ENCODE measurements at regions not wholly inside any gene's neighbourhood (a gene's known extent, or its start where the extent isn't known, plus 50 kb on each side); places are given as distances from the start of the nearest gene placed in this dataset.

- FAIRE-seq (peak; percentile 88), DNase-seq (ENCODE audit: insufficient read length, low spot score) (peak; percentile 12)
- no peak for TF ChIP-seq POLR2A (IDR thresholded peaks at IDR 0.05; ENCODE audit: low read depth, low read length)
Measured at GRCh38 chr10:21078410-21079329, 181.6 kb upstream of the NEBL start.

DNA sequence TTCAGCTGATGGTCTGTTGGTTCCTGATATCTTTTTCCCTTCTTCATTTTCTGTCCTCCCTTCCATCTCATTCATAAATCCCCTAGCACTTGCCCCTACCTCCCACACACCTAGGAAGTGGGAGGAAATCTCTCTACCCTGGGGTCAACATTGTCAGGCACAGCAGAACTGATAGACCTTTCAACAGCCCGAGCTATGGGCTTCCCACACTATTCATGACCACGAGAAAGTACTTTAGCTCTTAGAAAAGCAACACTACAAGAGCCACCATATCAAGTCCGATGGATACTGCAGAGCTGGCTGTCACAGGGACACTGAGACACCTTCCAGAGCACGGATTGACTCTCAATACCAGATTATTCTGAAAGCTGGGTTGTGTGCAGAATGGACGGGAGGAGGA is 180.6 kb upstream of the NEBL start:
- FAIRE-seq (no peak), DNase-seq (ENCODE audit: insufficient read length, low spot score) (no peak)
- no peak for TF ChIP-seq POLR2A (IDR thresholded peaks at IDR 0.05; ENCODE audit: low read depth, low read length)

DNA sequence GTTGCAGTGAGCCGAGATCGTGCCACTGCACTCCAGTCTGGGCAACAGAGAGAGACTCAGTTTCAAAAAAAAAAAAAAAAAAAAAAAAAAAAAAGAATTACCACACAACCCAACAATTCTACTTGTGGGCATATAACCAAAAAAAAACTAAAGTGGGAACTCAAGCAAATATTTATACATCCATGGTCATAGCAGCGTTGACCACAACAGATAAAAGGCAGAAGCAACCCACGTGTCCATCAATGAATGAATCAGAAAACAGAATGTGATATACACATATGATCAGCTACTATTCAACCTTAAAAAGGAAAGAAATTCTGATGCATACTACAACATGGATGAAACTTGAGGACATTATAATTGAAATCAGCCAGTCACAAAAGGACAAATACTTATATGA is 179.3 kb upstream of the NEBL start:
- no peak for TF ChIP-seq POLR2A (IDR thresholded peaks at IDR 0.05; ENCODE audit: low read depth, low read length)
- FAIRE-seq (no peak), DNase-seq (ENCODE audit: insufficient read length, low spot score) (no peak)

DNA sequence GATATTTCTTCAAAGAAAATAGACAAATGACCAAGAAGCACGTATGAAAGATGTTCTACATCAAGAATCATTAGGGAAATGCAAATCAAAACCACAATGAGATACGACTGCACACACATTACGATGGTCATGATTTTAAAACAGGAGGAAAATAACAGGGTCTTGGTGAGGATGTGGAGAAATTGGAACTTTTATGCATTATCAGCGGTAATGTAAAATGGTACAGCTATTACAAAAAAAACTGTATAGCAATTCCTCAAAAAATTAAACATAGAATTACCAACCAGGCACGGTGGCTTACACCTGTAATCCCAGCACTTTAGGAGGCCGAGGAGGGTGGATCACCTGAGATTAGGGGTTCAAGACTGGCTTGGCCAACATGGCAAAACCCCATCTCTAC is 178.8 kb upstream of the NEBL start:
- no peak for DNase-seq (ENCODE audit: insufficient read length, low spot score)
- no peak for FAIRE-seq
- TF ChIP-seq POLR2A (IDR thresholded peaks at IDR 0.05; ENCODE audit: low read depth, low read length): no peak

DNA sequence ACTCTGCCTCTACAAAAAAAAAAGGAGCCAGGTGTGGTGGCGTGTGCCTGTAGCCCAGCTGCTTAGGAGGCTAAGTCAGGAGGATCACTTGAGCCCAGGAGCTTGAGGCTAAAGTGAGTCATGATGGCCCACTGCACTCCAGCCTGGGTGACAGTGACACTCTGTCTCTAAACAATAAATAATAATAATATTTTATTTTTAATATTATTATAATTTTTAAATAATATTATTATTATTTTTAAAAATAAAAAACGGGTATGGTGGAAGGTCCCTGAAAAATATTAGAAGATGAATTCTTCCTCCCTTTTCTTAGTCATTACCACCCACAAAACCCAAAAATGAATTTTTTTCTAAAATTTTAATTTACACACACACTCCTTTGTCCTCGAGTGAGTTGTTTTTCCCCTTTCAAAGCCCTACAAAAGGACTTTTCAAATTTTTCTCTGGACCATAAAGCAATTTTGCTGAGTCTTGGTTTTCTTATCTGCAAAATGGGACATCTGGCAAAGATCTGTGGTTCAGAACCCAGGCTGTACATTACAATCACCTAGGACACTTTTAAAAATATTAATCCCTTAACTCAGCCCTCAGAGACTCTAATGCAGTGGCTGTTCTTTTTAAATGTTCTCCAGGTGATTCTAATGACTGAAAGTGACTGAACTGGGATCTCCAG is 174.0 kb upstream of the NEBL start:
- TF ChIP-seq POLR2A (IDR thresholded peaks at IDR 0.05; ENCODE audit: low read depth, low read length): no peak
- no peak for FAIRE-seq
- DNase-seq (ENCODE audit: insufficient read length, low spot score): no peak

DNA sequence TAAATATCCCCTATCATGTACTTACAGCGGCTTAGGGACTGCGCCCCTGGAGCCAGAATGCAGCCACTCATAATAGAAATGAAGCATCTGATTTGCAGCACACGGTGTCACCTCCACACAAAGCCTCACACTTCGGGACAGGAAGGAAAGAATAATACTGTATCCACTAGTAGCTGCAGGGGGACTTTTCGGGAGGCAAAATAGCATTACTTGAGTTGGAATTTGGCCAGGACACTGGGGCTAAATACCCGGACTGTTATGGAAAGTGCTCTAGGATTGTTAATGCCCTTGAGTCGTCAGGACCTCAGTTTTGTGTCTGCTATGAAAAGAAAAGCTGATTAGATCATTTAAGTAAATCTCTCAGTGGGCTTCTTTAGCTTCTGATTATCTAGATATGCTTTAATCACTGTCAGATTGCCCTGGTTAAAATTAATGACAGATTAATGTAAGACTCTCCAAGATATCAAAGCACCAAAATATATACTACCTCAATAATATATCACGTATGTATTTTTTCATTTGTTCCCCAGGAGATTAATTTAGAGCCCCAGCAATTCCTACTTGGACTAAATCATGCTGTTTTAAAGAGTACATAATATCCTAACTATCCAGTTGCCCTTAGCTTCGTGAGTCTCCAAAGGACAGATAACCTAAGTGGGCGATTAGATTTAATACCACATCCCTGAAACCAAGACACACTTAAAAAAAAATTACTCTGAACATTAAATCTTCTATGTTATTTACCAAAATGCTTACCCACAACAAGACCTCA is 173.0 kb upstream of the NEBL start:
- TF ChIP-seq POLR2A (IDR thresholded peaks at IDR 0.05; ENCODE audit: low read depth, low read length): no peak
- no peak for FAIRE-seq
- DNase-seq (ENCODE audit: insufficient read length, low spot score): no peak

GRCh38 chr10:21069278-21069677 is 172.2 kb upstream of the NEBL start:
- no peak for DNase-seq (ENCODE audit: insufficient read length, low spot score)
- TF ChIP-seq POLR2A (IDR thresholded peaks at IDR 0.05; ENCODE audit: low read depth, low read length): no peak
- no peak for FAIRE-seq

- FAIRE-seq: no peak
- no peak for TF ChIP-seq POLR2A (IDR thresholded peaks at IDR 0.05; ENCODE audit: low read depth, low read length)
- no peak for DNase-seq (ENCODE audit: insufficient read length, low spot score)
Measured at GRCh38 chr10:21068026-21068656, 171.0 kb upstream of the NEBL start.

- DNase-seq (ENCODE audit: insufficient read length, low spot score) (no peak), FAIRE-seq (no peak)
- TF ChIP-seq POLR2A (IDR thresholded peaks at IDR 0.05; ENCODE audit: low read depth, low read length): no peak
Measured at GRCh38 chr10:21065621-21066248, 168.6 kb upstream of the NEBL start.

GRCh38 chr10:21061982-21062381 is 164.9 kb upstream of the NEBL start:
- FAIRE-seq: no peak
- DNase-seq (ENCODE audit: insufficient read length, low spot score): no peak
- TF ChIP-seq POLR2A (IDR thresholded peaks at IDR 0.05; ENCODE audit: low read depth, low read length): no peak

GRCh38 chr10:21061184-21061583 is 164.1 kb upstream of the NEBL start:
- no peak for FAIRE-seq
- no peak for TF ChIP-seq POLR2A (IDR thresholded peaks at IDR 0.05; ENCODE audit: low read depth, low read length)
- DNase-seq (ENCODE audit: insufficient read length, low spot score): no peak

GRCh38 chr10:21060626-21061025 is 163.5 kb upstream of the NEBL start:
- DNase-seq (ENCODE audit: insufficient read length, low spot score) (no peak), FAIRE-seq (no peak)
- TF ChIP-seq POLR2A (IDR thresholded peaks at IDR 0.05; ENCODE audit: low read depth, low read length): no peak

GRCh38 chr10:21057989-21058388 is 160.9 kb upstream of the NEBL start:
- DNase-seq (ENCODE audit: insufficient read length, low spot score) (no peak), FAIRE-seq (no peak)
- TF ChIP-seq POLR2A (IDR thresholded peaks at IDR 0.05; ENCODE audit: low read depth, low read length): no peak

Measured in H54 (cell line).